ENCODE measurements at regions not wholly inside any gene's neighbourhood (a gene's known extent, or its start where the extent isn't known, plus 50 kb on each side); places are given as distances from the start of the nearest gene placed in this dataset.

DNA sequence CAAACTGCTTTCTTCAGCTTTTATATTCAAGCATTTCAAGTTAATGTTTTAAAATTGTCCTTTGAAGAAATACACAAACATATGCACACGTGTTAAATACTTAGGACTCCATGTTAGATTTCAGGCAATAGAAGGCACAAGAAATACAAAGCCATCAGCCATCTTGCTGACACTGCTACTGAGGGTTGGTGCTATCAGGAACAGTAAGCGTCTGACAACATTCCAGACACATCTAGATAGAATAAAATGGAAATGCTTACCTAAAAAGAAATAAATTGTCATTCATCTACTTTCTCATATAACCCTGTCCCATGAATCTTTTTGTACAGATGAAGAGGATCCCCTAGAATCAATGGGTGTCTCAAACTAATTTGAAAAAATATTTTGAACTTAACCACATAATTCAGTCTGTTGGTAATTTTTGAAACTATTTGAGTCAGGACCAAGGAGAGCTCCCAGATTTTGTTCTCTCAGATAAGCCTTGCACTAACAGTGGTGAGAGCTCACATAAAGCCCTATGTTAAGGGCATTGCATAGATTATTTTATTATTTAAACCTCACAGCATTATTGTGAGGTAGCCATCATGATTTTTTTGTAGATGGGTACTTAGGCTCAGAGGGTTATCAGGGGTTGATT, 631.1 kb upstream of the POU3F2 start:
- TF ChIP-seq, protein P1, sequence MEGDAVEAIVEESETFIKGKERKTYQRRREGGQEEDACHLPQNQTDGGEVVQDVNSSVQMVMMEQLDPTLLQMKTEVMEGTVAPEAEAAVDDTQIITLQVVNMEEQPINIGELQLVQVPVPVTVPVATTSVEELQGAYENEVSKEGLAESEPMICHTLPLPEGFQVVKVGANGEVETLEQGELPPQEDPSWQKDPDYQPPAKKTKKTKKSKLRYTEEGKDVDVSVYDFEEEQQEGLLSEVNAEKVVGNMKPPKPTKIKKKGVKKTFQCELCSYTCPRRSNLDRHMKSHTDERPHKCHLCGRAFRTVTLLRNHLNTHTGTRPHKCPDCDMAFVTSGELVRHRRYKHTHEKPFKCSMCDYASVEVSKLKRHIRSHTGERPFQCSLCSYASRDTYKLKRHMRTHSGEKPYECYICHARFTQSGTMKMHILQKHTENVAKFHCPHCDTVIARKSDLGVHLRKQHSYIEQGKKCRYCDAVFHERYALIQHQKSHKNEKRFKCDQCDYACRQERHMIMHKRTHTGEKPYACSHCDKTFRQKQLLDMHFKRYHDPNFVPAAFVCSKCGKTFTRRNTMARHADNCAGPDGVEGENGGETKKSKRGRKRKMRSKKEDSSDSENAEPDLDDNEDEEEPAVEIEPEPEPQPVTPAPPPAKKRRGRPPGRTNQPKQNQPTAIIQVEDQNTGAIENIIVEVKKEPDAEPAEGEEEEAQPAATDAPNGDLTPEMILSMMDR (conservative IDR thresholded peaks at IDR 0.05; ENCODE audit: low read depth, low read length): no peak
- TF ChIP-seq EZH2 (IDR thresholded peaks at IDR 0.05; ENCODE audit: borderline replicate concordance, low read depth, low read length, poor library complexity, severe bottlenecking): no peak
